ENCODE measurements at regions not wholly inside any gene's neighbourhood (a gene's known extent, or its start where the extent isn't known, plus 50 kb on each side); places are given as distances from the start of the nearest gene placed in this dataset.
"Not testable (repeated sequence)": the region's sequence is repeated elsewhere in the genome, so short reads cannot be mapped to it uniquely, and the experiment has no call there.

- no peak for DNase-seq
Observed at GRCh38 chr7:47088329-47089067, 493.4 kb downstream of the TNS3 start.

- no peak for DNase-seq
Observed at GRCh38 chr7:47087866-47088265, 494.0 kb downstream of the TNS3 start.

- DNase-seq, result no peak
Observed at GRCh38 chr7:47085491-47086275, 496.2 kb downstream of the TNS3 start.

- no peak for DNase-seq
Observed at GRCh38 chr7:47083476-47084250, 498.2 kb downstream of the TNS3 start.

- no peak for DNase-seq
Observed at GRCh38 chr7:47080816-47081215, 501.1 kb downstream of the TNS3 start.

GRCh38 chr7:47078241-47078640 is 503.7 kb downstream of the TNS3 start:
- DNase-seq, result no peak

GRCh38 chr7:47074702-47075153 is 507.2 kb downstream of the TNS3 start:
- no peak for DNase-seq

GRCh38 chr7:47073284-47073683 is 508.6 kb downstream of the TNS3 start:
- DNase-seq, result no peak

GRCh38 chr7:47071866-47072265 is 510.0 kb downstream of the TNS3 start:
- no peak for DNase-seq

GRCh38 chr7:47069385-47070076 is 512.4 kb downstream of the TNS3 start:
- no peak for DNase-seq

- DNase-seq, result no peak
Observed at GRCh38 chr7:47066976-47067614, 514.8 kb downstream of the TNS3 start.

- no peak for DNase-seq
Observed at GRCh38 chr7:47056731-47057130, 525.2 kb downstream of the TNS3 start.

GRCh38 chr7:47052541-47053208 is 529.2 kb downstream of the TNS3 start:
- not testable (repeated sequence) for DNase-seq

GRCh38 chr7:47049234-47049774 is 532.6 kb downstream of the TNS3 start:
- no peak for DNase-seq

- DNase-seq, result no peak
Observed at GRCh38 chr7:47047384-47047783, 534.5 kb downstream of the TNS3 start.

- no peak for DNase-seq
Observed at GRCh38 chr7:47046949-47047348, 535.0 kb downstream of the TNS3 start.

- no peak for DNase-seq
Observed at GRCh38 chr7:47045207-47046051, 536.5 kb downstream of the TNS3 start.

- DNase-seq, result no peak
Observed at GRCh38 chr7:47044625-47045024, 537.3 kb downstream of the TNS3 start.

GRCh38 chr7:47043304-47043703 is 538.6 kb downstream of the TNS3 start:
- no peak for DNase-seq

GRCh38 chr7:47042669-47043068 is 539.2 kb downstream of the TNS3 start:
- DNase-seq, result no peak
